HFFc6 (cell line): ENCODE measurements at regions not wholly inside any gene's neighbourhood (a gene's known extent, or its start where the extent isn't known, plus 50 kb on each side); places are given as distances from the start of the nearest gene placed in this dataset.

ENCODE experiments used
- DNase-seq: peaks from one replicate; pipeline ENCODE4 v3.0.0-alpha.2; 2018
- H3K27ac Mint-ChIP-seq: 2 replicates; pipeline ENCODE4 v1.8.0; 2020; ENCODE audit warnings: mild to moderate bottlenecking, mixed read lengths
- H3K27me3 Mint-ChIP-seq: 2 replicates; pipeline ENCODE4 v1.8.0; 2021; ENCODE audit warnings: mild to moderate bottlenecking, moderate library complexity, mixed read lengths; ENCODE audit not compliant: insufficient read depth
- H3K36me3 Mint-ChIP-seq: 2 replicates; pipeline ENCODE4 v1.8.0; 2021; ENCODE audit warnings: low read depth, mixed read lengths
- H3K4me1 Mint-ChIP-seq: 2 replicates; pipeline ENCODE4 v1.8.0; 2020; ENCODE audit warnings: low read depth, mixed read lengths
- H3K4me3 Mint-ChIP-seq: 2 replicates; pipeline ENCODE4 v1.8.0; 2020; ENCODE audit warnings: mild to moderate bottlenecking, moderate library complexity, mixed read lengths
- H3K9me3 Mint-ChIP-seq: 2 replicates; pipeline ENCODE4 v1.8.0; 2020; ENCODE audit warnings: mild to moderate bottlenecking, mixed read lengths
- TF ChIP-seq, protein P1 (sequence below): fragments of 200-600 bp; sonication (generic); IDR thresholded peaks from 2 replicates; pipeline ENCODE4 v1.5.0; 2021; ENCODE audit warnings: antibody characterized with exemption, mild to moderate bottlenecking

- no peaks in the 10 kb centered on the region for H3K27me3 Mint-ChIP-seq
- H3K27ac Mint-ChIP-seq: no peak overlapping the region
- no peaks in the 10 kb centered on the region for H3K36me3 Mint-ChIP-seq
- TF ChIP-seq, protein P1, sequence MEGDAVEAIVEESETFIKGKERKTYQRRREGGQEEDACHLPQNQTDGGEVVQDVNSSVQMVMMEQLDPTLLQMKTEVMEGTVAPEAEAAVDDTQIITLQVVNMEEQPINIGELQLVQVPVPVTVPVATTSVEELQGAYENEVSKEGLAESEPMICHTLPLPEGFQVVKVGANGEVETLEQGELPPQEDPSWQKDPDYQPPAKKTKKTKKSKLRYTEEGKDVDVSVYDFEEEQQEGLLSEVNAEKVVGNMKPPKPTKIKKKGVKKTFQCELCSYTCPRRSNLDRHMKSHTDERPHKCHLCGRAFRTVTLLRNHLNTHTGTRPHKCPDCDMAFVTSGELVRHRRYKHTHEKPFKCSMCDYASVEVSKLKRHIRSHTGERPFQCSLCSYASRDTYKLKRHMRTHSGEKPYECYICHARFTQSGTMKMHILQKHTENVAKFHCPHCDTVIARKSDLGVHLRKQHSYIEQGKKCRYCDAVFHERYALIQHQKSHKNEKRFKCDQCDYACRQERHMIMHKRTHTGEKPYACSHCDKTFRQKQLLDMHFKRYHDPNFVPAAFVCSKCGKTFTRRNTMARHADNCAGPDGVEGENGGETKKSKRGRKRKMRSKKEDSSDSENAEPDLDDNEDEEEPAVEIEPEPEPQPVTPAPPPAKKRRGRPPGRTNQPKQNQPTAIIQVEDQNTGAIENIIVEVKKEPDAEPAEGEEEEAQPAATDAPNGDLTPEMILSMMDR: no peak
- no peak overlapping the region for H3K4me3 Mint-ChIP-seq
- no peaks in the 10 kb centered on the region for H3K4me1 Mint-ChIP-seq
- no peak for DNase-seq
- peaks cover 34% of the 10 kb centered on the region for H3K9me3 Mint-ChIP-seq
Measured at GRCh38 chr11:107151158-107151557, 132.9 kb upstream of the GUCY1A2 start.

- Mint-ChIP-seq H3K4me1 (no peaks in the 10 kb centered on the region), H3K27ac (no peak overlapping the region), H3K27me3 (peaks cover 2% of the 10 kb centered on the region; the same call in 1 of the 2 replicates), H3K36me3 (peaks cover 9% of the 10 kb centered on the region; the same call in 1 of the 2 replicates), H3K9me3 (peaks cover 42% of the 10 kb centered on the region), H3K4me3 (no peak overlapping the region)
- no peak for DNase-seq
- TF ChIP-seq, protein P1: no peak
Measured at GRCh38 chr11:107140983-107141382, 122.7 kb upstream of the GUCY1A2 start.

GRCh38 chr11:107139396-107139795 is 121.1 kb upstream of the GUCY1A2 start:
- H3K27ac Mint-ChIP-seq: no peak overlapping the region
- H3K9me3 Mint-ChIP-seq: peaks cover 49% of the 10 kb centered on the region
- H3K27me3 Mint-ChIP-seq: peaks cover 2% of the 10 kb centered on the region; the same call in 1 of the 2 replicates
- H3K36me3 Mint-ChIP-seq: peaks cover 9% of the 10 kb centered on the region; the same call in 1 of the 2 replicates
- H3K4me1 Mint-ChIP-seq: no peaks in the 10 kb centered on the region
- no peak for DNase-seq
- no peak overlapping the region for H3K4me3 Mint-ChIP-seq
- TF ChIP-seq, protein P1: no peak

DNA sequence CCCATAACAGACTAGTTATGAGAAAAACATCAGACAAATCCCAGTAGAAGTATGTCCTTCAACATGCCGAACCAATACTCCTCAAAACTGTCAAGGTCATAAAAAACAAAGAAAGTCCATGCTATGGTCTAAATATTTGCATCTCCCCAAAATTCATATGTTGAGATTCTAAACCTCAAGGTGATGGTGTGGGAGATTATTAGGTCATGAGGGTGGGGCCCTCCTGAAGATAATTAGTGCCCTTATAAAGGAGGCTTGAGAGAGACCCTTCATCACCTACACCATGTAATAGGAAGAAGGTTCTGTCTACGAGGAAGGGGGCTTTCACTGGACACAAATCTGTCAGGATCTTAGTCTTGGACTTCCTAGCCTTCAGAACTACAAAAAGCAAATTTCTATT is 118.6 kb upstream of the GUCY1A2 start:
- H3K27me3 Mint-ChIP-seq: peaks cover 2% of the 10 kb centered on the region; the same call in 1 of the 2 replicates
- DNase-seq: no peak
- H3K36me3 Mint-ChIP-seq: peaks cover 9% of the 10 kb centered on the region; the same call in 1 of the 2 replicates
- no peaks in the 10 kb centered on the region for H3K4me1 Mint-ChIP-seq
- H3K9me3 Mint-ChIP-seq: peaks cover 42% of the 10 kb centered on the region
- TF ChIP-seq, protein P1: no peak
- H3K27ac Mint-ChIP-seq: no peak overlapping the region
- H3K4me3 Mint-ChIP-seq: no peak overlapping the region

- Mint-ChIP-seq H3K4me1 (no peaks in the 10 kb centered on the region), H3K27me3 (no peaks in the 10 kb centered on the region; the same call in 1 of the 2 replicates), H3K4me3 (no peak overlapping the region), H3K36me3 (no peaks in the 10 kb centered on the region), H3K27ac (no peak overlapping the region), H3K9me3 (peaks cover 22% of the 10 kb centered on the region)
- DNase-seq: no peak
- TF ChIP-seq, protein P1: no peak
Measured at GRCh38 chr11:107131756-107132155, 113.5 kb upstream of the GUCY1A2 start.

GRCh38 chr11:107123022-107123421 is 104.7 kb upstream of the GUCY1A2 start:
- no peak overlapping the region for H3K27ac Mint-ChIP-seq
- H3K4me1 Mint-ChIP-seq: no peaks in the 10 kb centered on the region
- H3K9me3 Mint-ChIP-seq: peaks cover 22% of the 10 kb centered on the region
- DNase-seq: no peak
- H3K4me3 Mint-ChIP-seq: no peak overlapping the region
- H3K27me3 Mint-ChIP-seq: no peaks in the 10 kb centered on the region
- TF ChIP-seq, protein P1: no peak
- no peaks in the 10 kb centered on the region for H3K36me3 Mint-ChIP-seq
